ENCODE measurements at regions not wholly inside any gene's neighbourhood (a gene's known extent, or its start where the extent isn't known, plus 50 kb on each side); places are given as distances from the start of the nearest gene placed in this dataset.

DNA sequence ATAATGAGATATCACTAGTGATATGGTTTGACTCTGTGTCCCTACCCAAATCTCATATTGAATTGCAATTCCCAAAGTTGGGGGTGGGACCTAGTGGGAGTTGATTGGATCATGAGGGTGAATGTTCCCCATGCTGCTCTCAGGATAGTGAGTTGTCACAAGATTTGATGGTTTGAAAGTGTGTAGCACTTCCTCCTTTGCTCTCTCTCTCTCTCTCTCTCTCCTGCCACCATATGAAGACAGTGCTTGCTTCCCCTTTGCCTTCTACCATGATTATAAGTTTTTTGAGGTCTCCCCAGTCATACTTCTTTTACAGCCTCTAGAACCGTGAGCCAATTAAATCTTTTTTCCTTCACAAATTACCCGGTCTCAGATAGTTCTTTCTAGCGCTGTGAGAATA is 1002.0 kb upstream of the ADGRB3 start:
- DNase-seq, result no peak

GRCh38 chr6:67630146-67630545 is 1004.9 kb upstream of the ADGRB3 start:
- no peak for DNase-seq

GRCh38 chr6:67629258-67629657 is 1005.8 kb upstream of the ADGRB3 start:
- DNase-seq, result no peak

- no peak for DNase-seq
Observed at GRCh38 chr6:67615796-67616195, 1019.3 kb upstream of the ADGRB3 start.

DNA sequence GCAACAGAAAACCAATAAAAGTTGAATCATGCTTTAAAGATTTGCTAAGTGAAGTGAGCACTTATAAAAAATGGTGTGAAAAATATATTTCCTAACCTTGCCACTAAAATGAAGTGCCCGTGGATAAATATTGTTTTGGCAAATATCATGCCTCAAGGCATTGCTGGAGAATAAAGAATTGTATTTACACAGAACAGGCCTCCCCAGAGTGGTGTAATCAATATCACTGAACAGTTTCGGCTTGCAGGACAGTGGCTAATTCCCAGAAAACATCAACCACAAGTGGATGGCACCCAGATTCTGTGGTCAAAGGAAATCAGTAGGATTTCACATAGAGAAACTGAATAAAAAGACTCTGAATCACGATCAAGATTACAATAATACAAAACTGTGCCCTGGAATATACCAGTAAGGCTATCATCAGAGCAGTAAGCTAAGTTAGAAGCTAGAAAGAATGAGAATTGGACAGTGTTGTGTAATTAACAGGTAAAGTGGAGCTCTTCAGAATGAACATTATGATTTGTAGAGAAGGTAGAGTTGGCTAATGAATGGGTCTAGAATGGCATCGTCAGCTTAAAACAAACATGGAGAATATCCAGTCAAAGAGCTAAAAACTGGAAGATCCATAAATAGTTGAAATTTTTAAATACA is 1026.9 kb upstream of the ADGRB3 start:
- DNase-seq, result no peak

- DNase-seq, result no peak
Observed at GRCh38 chr6:67606906-67607828, 1027.9 kb upstream of the ADGRB3 start.

DNA sequence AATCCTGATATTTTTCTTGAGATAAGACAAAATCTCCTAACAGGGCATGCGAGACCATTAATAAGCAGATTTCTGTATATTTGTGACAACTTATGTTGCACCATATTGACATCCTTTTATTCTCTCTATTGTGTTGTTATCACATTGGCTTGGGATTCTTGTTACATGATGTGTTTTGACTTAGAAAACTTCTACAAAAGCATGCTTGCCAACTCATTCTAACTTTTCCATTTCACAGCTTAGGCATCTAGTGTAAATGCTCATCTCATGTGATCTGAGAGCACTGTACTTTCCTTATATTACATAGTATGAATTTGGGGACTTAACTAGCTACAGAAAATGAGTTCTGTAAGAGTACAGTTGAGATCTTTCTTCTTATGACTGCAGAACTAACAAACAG is 1040.7 kb upstream of the ADGRB3 start:
- no peak for DNase-seq

DNA sequence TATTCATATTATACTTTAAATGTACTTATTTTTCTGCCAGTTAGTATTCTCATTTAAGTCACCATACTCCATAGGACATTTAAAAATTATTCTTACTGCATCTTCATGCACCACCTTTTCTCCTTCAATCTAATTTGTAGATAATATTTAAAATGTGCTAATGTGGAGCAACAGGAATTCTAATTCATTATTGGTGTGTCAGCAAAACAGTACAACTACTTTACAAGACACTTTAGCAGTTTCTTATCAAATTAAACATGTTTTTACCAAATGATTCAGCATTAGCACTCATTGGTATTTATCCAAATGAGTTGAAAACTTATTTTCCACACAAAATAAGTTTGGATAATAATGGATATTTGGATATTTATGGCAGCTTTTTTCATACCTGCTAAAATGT is 1041.8 kb upstream of the ADGRB3 start:
- DNase-seq, result no peak

GRCh38 chr6:67591910-67592309 is 1043.2 kb upstream of the ADGRB3 start:
- DNase-seq, result no peak

GRCh38 chr6:67567842-67568241 is 1067.2 kb upstream of the ADGRB3 start:
- no peak for DNase-seq

GRCh38 chr6:67563671-67564070 is 1071.4 kb upstream of the ADGRB3 start:
- DNase-seq, result no peak

DNA sequence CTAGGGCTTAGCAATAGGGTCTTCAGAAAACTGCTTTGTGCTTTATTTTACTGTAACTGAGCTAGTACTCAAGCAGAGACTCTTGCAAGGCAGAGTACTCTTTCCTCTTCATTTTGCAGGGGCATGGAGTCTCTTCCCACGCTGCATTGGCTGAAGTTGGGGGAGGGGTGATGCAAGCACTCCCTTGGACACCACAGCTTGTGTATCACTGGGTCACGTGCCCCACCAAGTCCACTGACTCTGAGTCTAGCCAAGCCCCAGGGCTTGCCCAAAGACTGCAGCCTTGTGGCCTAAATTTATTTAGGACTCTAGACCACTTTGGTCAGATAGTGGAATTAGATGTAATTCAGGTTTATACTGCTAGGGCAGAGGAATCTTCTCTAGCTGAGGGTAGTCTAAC is 1075.0 kb upstream of the ADGRB3 start:
- DNase-seq, result no peak

DNA sequence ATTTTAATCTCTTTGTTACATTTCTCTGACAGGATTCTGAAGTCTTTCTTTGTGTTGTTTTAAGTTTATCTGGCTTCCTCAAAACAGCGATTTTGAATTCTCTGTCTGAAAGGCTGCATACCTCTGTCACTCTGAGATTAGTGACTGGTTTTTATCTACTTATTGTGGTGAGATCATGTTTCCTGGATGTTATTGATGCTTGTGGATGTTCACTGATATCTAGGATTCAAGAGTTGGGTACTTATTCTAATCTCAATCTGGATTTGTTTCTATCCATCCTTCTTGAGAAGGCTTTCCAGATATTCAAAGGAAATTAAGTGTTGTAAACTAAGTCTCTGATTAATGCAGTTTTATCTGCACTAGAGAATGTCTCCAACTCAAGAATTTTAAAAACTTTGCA is 1076.1 kb upstream of the ADGRB3 start:
- no peak for DNase-seq

GRCh38 chr6:67544851-67545452 is 1090.1 kb upstream of the ADGRB3 start:
- no peak for DNase-seq

DNA sequence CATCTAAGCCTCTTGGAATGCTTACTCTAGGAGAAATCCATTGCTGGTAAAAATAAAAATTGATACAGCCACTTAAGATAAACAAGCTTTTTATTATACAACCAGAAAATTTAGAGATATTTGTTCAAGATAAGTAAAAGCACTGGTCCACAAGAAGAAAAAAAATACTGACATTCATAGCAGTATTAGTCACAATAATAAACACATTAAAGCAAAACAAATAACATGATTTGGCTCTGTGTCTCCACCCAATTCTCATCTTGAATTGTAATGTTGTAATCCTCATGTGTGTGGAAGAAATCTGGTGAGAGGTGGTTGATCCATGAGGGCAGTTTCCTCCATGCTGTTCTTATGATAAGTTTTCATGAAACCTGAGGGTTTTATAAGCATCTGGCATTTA is 1093.5 kb upstream of the ADGRB3 start:
- DNase-seq, result no peak

DNA sequence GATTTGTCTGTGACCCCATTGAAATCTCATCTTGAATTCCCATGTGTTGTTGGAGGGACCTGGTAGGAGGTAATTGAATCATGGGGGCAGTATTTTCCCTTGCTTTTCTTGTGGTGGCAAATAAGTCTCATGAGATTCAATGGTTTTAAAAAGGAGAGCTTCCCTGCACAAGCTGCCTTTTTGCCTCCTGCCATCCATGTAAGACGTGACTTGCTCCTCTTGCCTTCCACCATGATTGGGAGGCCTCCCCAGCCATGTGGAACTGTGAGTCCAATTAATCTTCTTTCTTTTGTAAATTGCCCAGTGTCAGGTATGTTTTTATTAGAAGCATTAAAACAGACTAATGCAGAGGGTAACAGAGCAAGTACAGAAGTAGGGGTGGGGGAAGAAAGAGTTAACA is 1097.0 kb upstream of the ADGRB3 start:
- DNase-seq, result no peak

DNA sequence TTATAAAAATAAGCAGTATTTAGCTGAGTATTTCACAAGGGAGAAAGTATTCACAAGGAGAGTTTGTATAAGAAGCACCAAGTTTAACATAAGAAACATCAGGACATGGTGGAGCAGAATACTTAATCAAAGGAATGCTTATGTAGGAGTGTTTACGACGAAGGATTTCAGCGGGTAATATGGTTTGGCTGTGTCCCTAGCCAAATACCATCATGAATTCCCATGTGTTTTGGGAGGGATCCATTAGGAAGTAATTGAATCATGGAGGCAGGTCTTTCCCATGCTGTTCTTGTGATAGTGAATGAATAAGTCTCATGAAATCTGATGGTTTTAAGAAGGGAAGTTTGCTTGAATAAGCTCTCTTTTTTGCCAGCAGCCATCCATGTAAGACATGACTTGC is 1099.1 kb upstream of the ADGRB3 start:
- no peak for DNase-seq

DNA sequence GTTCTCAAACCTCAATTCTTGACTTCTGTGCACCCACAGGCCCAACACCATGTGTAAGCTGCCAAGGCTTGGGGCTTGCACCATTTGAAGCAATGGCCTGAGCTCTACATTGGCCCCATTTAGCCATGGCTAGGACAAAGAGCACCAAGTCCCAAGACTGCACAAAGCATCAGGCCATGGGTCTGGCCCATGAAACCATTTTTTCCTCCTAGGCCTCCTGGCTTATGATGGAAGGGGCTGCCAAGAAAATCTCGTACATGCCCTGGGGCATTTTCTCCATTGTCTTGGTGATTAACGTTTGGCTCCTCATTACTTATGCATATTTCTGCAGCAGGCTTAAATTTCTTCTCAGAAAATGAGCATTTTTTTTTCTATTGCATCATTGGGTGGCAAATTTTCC is 1128.7 kb upstream of the ADGRB3 start:
- DNase-seq, result no peak

DNA sequence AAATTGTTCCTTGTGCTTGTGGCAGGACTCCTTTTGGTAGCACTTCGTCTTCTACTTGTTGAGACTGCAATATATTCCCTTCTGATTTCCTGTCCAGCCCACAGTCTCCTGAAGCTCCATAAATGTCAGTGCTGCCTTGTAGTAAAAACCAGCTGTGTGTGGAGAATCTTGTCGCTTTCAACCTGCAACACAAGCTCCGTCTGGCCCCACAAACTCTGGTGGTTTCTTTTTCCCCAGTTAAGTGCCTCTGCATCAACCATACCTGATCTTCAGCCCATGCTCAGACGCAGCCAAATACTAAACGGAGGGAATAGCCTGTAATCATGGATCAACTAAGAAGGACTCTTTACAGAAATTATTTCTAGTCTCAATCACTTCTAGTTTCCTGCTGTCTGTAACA is 1133.3 kb upstream of the ADGRB3 start:
- DNase-seq, result no peak

- no peak for DNase-seq
Observed at GRCh38 chr6:67497749-67498148, 1137.3 kb upstream of the ADGRB3 start.

DNA sequence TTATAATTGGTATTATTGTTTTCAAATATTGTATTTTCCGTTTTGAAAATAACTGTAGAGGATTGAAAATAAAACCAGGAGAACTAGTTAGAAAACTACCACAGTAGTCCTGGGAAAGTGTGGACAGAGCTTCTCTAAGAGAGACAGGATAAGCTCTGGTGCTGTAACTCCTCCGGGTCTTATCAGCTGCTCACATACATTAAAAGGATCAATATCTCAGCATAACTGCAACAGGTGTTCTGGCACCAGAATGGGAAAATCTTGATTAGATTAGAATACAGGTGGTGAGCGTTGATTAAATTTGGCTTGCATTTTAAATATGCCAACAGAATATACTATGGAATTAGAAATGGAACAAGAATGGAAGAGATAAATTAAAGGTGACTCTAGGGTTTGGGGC is 1138.9 kb upstream of the ADGRB3 start:
- no peak for DNase-seq

- DNase-seq, result no peak
Observed at GRCh38 chr6:67493682-67494081, 1141.4 kb upstream of the ADGRB3 start.

DNA sequence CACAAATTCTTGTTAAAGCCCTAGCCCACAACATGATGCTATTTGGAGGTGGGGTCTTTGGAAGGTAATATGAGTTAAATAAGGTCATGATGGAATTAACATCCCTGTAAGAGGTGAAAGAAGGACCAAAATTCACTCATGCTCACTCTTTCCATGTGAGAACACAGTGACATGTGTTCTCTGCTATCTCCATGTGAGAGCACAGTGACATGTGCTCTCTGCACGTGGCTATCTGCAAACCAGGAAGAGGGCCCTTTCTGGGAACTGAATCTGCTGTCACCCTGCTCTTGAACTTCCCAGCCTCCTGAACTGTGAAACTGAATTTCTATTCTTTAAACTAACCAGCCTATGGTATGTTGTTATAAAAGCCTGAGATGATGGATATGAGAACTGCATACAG is 1159.4 kb upstream of the ADGRB3 start:
- no peak for DNase-seq

DNA sequence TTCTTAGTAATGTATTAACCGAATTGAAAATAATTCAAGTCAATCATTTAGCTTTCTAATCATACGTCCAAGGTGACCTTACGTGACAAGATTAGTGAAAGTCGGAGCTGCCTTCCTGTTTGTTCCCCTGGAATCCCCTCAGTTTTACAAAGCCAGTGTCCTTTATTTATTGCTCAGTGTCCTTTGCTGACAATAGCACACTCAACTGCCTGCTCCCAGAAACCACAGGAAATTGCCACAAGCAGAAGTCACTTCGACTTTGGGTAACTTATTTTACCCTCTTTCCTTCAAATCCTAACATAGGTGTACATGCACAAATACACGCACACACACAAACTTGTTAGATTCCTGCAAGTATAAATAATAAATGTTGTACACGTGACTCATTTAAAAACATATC is 1167.7 kb upstream of the ADGRB3 start:
- DNase-seq, result no peak
